K562 (cell line): ENCODE measurements at regions not wholly inside any gene's neighbourhood (a gene's known extent, or its start where the extent isn't known, plus 50 kb on each side); places are given as distances from the start of the nearest gene placed in this dataset.

Experiments
- ATAC-seq: fragments of 200-7000 bp; cut with Tn5 transposase; 3 replicates; pipeline ENCODE4 v1.9.1; 2020; ENCODE audit warnings: moderate library complexity
- BruUV-seq: library from RNA; stranded (reverse); fragments of 400-500 nt; replicated peaks from 2 replicates; lab custom pipeline; 2021; lab: Mats Ljungman, UMichigan
- CTCF ChIA-PET: fragments of 300-600 bp; formaldehyde crosslinking; extraction: SDS; loops from one replicate; lab custom pipeline; 2021; ENCODE audit warnings: low intra/inter-chr PET ratio; lab: Yijun Ruan, JAX
- POLR2A ChIA-PET: fragments of 300-600, 350-650 bp; sonication (Branson Sonifier 250); formaldehyde crosslinking; extraction: SDS; loops from one replicate; lab custom pipeline; 2021; ENCODE audit warnings: antibody characterized with exemption, inconsistent platforms; lab: Yijun Ruan, JAX
- DNase-seq, 4 experiments: peaks; one replicate each; pipeline versions ENCODE4 v3.0.0 to v3.0.0-alpha.2; 2011 to 2018; ENCODE audit warnings: low spot score in 3 of 4, mixed read lengths in 3 of 4; ENCODE audit errors: extremely low read depth in 1 of 4
- FAIRE-seq: peaks from 2 replicates; lab custom pipeline; 2011; peaks lifted over from hg19 to GRCh38; lab: Jason Lieb, UNC
- H2AFZ ChIP-seq: 2 replicates; pipeline ENCODE4 v1.6.0; 2011; ENCODE audit warnings: low read depth, low read length, control low read depth, inconsistent platforms
- H3K27ac ChIP-seq: fragments of 200-600 bp; 3 replicates; pipeline ENCODE4 v1.8.0; 2011; ENCODE audit warnings: low read depth, mild to moderate bottlenecking, control low read depth, inconsistent platforms, low read length, moderate library complexity, mixed read lengths; ENCODE audit errors: extremely low read depth
- H3K27me3 ChIP-seq, 2 experiments: fragments of 300-600 bp in 1 of 2; 2 replicates in 1 of 2; 3 replicates in 1 of 2; pipeline versions ENCODE4 v1.6.0 to v1.8.0; 2011; ENCODE audit warnings: inconsistent platforms in 2 of 2, low read length in 2 of 2, mild to moderate bottlenecking in 1 of 2, mixed read lengths in 1 of 2, moderate library complexity in 1 of 2; ENCODE audit not compliant: control insufficient read depth in 2 of 2, insufficient read depth in 2 of 2
- H3K36me3 ChIP-seq: fragments of 300-600 bp; 3 replicates; pipeline ENCODE4 v1.8.0; 2011; ENCODE audit warnings: mild to moderate bottlenecking, low read length, inconsistent platforms; ENCODE audit not compliant: control insufficient read depth, insufficient read depth
- H3K4me1 ChIP-seq, 2 experiments: fragments of 200-600 bp in 1 of 2; replicated peaks in 1 of 2; 2 replicates in 1 of 2; 3 replicates in 1 of 2; pipeline versions ENCODE4 v1.5.1 to v1.8.0; 2011; ENCODE audit warnings: inconsistent platforms in 2 of 2, low read length in 2 of 2, mild to moderate bottlenecking in 1 of 2, mixed read lengths in 1 of 2, moderate library complexity in 1 of 2; ENCODE audit not compliant: control insufficient read depth in 2 of 2, insufficient read depth in 2 of 2
- H3K4me2 ChIP-seq: 2 replicates; pipeline ENCODE4 v1.6.1; 2011; ENCODE audit warnings: low read length, control low read depth, inconsistent platforms, mixed read lengths; ENCODE audit not compliant: insufficient read depth
- H3K4me3 ChIP-seq: fragments of 200-600 bp; sonication (generic), shearing (Covaris generic); 2 replicates; pipeline ENCODE4 v1.5.1; 2016; ENCODE audit warnings: control low read depth, inconsistent platforms
- H3K79me2 ChIP-seq: fragments of 200-600 bp; 3 replicates; pipeline ENCODE4 v1.8.0; 2011; ENCODE audit warnings: low read length, inconsistent platforms; ENCODE audit not compliant: control insufficient read depth, insufficient read depth
- H3K9ac ChIP-seq, 2 experiments: 2 replicates each; pipeline versions ENCODE4 v1.6.0 to v1.6.1; 2011; ENCODE audit warnings: low read depth in 2 of 2, low read length in 2 of 2, control low read depth in 1 of 2, inconsistent platforms in 1 of 2, mild to moderate bottlenecking in 1 of 2, mixed read lengths in 1 of 2; ENCODE audit not compliant: insufficient read depth in 1 of 2
- H3K9me1 ChIP-seq: one replicate; pipeline ENCODE4 v1.6.0; 2011; ENCODE audit warnings: inconsistent platforms, mild to moderate bottlenecking, low read length, moderate library complexity; ENCODE audit not compliant: control insufficient read depth, insufficient read depth
- H3K9me3 ChIP-seq: replicated peaks from 2 replicates; pipeline ENCODE4 v1.5.1; 2011; ENCODE audit warnings: low read depth, low read length, inconsistent platforms; ENCODE audit not compliant: control insufficient read depth, insufficient read depth
- H4K20me1 ChIP-seq: replicated peaks from 2 replicates; pipeline ENCODE4 v1.6.1; 2011; ENCODE audit warnings: low read length, inconsistent platforms, mixed read lengths; ENCODE audit not compliant: control insufficient read depth, insufficient read depth
- BCL6 ChIP-seq: fragments of 250-450 bp; sonication (Bioruptor Pico); IDR thresholded peaks from 2 replicates; pipeline ENCODE4 v1.4.0; 2020
- CHD2 ChIP-seq: IDR thresholded peaks from 2 replicates; pipeline ENCODE4 v1.6.1; 2011; ENCODE audit warnings: low read depth, low read length
- HDAC2 ChIP-seq: fragments of 450-650 bp; IDR thresholded peaks from 2 replicates; pipeline ENCODE4 v1.6.1; 2016; ENCODE audit warnings: mild to moderate bottlenecking
- HNRNPH1 ChIP-seq: fragments of 200-400 bp; formaldehyde crosslinking; optimal IDR thresholded peaks from 2 replicates; pipeline ENCODE3; 2017; ENCODE audit warnings: low read depth, mild to moderate bottlenecking, low read length, moderate library complexity
- U2AF2 ChIP-seq: fragments of 200-400 bp; formaldehyde crosslinking; optimal IDR thresholded peaks from 2 replicates; pipeline ENCODE3; 2017; ENCODE audit warnings: low read depth, mild to moderate bottlenecking, low read length
- ZNF224 ChIP-seq: sonication (generic); formaldehyde crosslinking; IDR thresholded peaks from 2 replicates; pipeline ENCODE4 v1.8.0; 2022; ENCODE audit warnings: mild to moderate bottlenecking, missing genetic modification reagents
- ZNF23 ChIP-seq: fragments of 250-450 bp; sonication (Bioruptor Pico); IDR thresholded peaks from 2 replicates; pipeline ENCODE4 v1.4.0; 2020; ENCODE audit warnings: mild to moderate bottlenecking
- ZZZ3 ChIP-seq: fragments of 450-650 bp; IDR thresholded peaks from 2 replicates; pipeline ENCODE4 v1.6.1; 2016; ENCODE audit warnings: antibody characterized with exemption, mild to moderate bottlenecking, moderate library complexity
- in situ Hi-C: fragments of 300-500 bp; cut with MboI; formaldehyde crosslinking; loops from 4 replicates; pipeline ENCODE4 v1.15.0; 2018; ENCODE audit warnings: inconsistent platforms, mixed read lengths
- intact Hi-C: fragments of 100-400 bp; cut with micrococcal nuclease; formaldehyde crosslinking; loops from 2 replicates; pipeline ENCODE4 v1.14.2; 2022
- TF ChIP-seq, protein P1 (sequence below): fragments of 450-650 bp; IDR thresholded peaks from 2 replicates; pipeline ENCODE4 v1.6.1; 2016; ENCODE audit warnings: borderline replicate concordance
- TF ChIP-seq, protein P2 (sequence below): fragments of 250-450 bp; sonication (Bioruptor Pico); IDR thresholded peaks from 2 replicates; pipeline ENCODE4 v1.9.0; 2021; ENCODE audit warnings: mild to moderate bottlenecking
- TF ChIP-seq, protein P3 (sequence below): sonication (generic); formaldehyde crosslinking; IDR thresholded peaks from 2 replicates; pipeline ENCODE4 v1.8.1; 2023; ENCODE audit warnings: mild to moderate bottlenecking, missing genetic modification reagents
- TF ChIP-seq, protein P4 (sequence below): fragments of 450-650 bp; formaldehyde crosslinking; IDR thresholded peaks from 2 replicates; pipeline ENCODE4 v1.4.0; 2022; ENCODE audit warnings: missing genetic modification characterization

DNA sequence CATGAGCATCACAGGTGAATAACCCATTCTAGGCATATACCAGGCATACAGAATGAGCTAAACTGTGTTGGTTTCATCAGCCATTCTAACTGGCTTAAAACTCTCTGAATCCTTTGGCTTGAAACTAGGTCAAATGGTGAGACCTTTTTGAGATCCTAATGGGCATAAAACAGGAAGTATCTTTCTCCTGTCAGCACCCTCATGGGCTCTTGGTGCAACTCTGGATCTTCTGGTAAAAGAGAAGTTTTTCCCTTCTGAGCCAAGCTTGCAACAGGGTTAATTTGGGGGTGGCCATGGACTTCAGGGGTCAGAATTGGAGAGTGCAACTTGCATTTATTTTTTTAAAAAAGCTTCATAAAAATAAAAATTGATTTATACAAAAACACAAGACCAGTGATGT lies 67.9 kb upstream of the GRAMD1B start:
- POLR2A ChIA-PET, result interaction anchor here (0.7 to 0.8 kb wide), 2 partner anchors 31 to 99 kb away, joined by 3 read pairs; no protein-coding TSS in a partner anchor

More for the DNA sequence above, 67.9 kb upstream of the GRAMD1B start:
- Histone ChIP-seq H3K4me3 (no peak overlapping the region), H3K27me3 (peaks cover 4 to 26% of the 10 kb centered on the region in 2 experiments; a peak in 3 of 5 replicates), H3K79me2 (no peaks in the 10 kb centered on the region), H3K36me3 (no peaks in the 10 kb centered on the region), H4K20me1 (0 out of 2 replicates have a peak, but pooled peaks cover 3% of the 10 kb centered on the region), H3K27ac (no peak overlapping the region), H3K9me1 (no peaks in the 10 kb centered on the region), H3K4me2 (no peak overlapping the region), H2AFZ (no peak overlapping the region), H3K9ac (no peak overlapping the region), H3K9me3 (no peaks in the 10 kb centered on the region), H3K4me1 (no peaks in the 10 kb centered on the region; a peak in 1 of 5 replicates)
- no peak for ATAC-seq
- FAIRE-seq, result no peak
- intact Hi-C loops, result no loop called here
- no peak for DNase-seq
- BruUV-seq, result no TSS peak
- in situ Hi-C loops, result no loop called here
- TF ChIP-seq BCL6 (no peak), U2AF2 (no peak), ZNF224 (no peak), ZNF23 (CRISPR knock-in tag) (no peak), HNRNPH1 (no peak), ZZZ3 (no peak), HDAC2 (no peak), CHD2 (no peak)
- TF ChIP-seq, protein P1, sequence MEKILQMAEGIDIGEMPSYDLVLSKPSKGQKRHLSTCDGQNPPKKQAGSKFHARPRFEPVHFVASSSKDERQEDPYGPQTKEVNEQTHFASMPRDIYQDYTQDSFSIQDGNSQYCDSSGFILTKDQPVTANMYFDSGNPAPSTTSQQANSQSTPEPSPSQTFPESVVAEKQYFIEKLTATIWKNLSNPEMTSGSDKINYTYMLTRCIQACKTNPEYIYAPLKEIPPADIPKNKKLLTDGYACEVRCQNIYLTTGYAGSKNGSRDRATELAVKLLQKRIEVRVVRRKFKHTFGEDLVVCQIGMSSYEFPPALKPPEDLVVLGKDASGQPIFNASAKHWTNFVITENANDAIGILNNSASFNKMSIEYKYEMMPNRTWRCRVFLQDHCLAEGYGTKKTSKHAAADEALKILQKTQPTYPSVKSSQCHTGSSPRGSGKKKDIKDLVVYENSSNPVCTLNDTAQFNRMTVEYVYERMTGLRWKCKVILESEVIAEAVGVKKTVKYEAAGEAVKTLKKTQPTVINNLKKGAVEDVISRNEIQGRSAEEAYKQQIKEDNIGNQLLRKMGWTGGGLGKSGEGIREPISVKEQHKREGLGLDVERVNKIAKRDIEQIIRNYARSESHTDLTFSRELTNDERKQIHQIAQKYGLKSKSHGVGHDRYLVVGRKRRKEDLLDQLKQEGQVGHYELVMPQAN, result no peak
- TF ChIP-seq, protein P2, sequence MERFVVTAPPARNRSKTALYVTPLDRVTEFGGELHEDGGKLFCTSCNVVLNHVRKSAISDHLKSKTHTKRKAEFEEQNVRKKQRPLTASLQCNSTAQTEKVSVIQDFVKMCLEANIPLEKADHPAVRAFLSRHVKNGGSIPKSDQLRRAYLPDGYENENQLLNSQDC (CRISPR knock-in tag), result no peak
- TF ChIP-seq, protein P3, sequence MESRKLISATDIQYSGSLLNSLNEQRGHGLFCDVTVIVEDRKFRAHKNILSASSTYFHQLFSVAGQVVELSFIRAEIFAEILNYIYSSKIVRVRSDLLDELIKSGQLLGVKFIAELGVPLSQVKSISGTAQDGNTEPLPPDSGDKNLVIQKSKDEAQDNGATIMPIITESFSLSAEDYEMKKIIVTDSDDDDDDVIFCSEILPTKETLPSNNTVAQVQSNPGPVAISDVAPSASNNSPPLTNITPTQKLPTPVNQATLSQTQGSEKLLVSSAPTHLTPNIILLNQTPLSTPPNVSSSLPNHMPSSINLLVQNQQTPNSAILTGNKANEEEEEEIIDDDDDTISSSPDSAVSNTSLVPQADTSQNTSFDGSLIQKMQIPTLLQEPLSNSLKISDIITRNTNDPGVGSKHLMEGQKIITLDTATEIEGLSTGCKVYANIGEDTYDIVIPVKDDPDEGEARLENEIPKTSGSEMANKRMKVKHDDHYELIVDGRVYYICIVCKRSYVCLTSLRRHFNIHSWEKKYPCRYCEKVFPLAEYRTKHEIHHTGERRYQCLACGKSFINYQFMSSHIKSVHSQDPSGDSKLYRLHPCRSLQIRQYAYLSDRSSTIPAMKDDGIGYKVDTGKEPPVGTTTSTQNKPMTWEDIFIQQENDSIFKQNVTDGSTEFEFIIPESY, result no peak
- TF ChIP-seq, protein P4, sequence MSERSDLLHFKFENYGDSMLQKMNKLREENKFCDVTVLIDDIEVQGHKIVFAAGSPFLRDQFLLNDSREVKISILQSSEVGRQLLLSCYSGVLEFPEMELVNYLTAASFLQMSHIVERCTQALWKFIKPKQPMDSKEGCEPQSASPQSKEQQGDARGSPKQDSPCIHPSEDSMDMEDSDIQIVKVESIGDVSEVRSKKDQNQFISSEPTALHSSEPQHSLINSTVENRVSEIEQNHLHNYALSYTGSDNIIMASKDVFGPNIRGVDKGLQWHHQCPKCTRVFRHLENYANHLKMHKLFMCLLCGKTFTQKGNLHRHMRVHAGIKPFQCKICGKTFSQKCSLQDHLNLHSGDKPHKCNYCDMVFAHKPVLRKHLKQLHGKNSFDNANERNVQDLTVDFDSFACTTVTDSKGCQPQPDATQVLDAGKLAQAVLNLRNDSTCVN (CRISPR knock-in tag), result no peak
- CTCF ChIA-PET, result no interaction called here
